Fibroblast of peridontal ligament (primary cell): ENCODE measurements at regions not wholly inside any gene's neighbourhood (a gene's known extent, or its start where the extent isn't known, plus 50 kb on each side); places are given as distances from the start of the nearest gene placed in this dataset.
"Not testable (repeated sequence)": the region's sequence is repeated elsewhere in the genome, so short reads cannot be mapped to it uniquely, and the experiment has no call there.

ENCODE experiments used
- DNase-seq: peaks from one replicate; pipeline ENCODE4 v3.0.0-alpha.2; 2010; ENCODE audit errors: extremely low read depth

DNA sequence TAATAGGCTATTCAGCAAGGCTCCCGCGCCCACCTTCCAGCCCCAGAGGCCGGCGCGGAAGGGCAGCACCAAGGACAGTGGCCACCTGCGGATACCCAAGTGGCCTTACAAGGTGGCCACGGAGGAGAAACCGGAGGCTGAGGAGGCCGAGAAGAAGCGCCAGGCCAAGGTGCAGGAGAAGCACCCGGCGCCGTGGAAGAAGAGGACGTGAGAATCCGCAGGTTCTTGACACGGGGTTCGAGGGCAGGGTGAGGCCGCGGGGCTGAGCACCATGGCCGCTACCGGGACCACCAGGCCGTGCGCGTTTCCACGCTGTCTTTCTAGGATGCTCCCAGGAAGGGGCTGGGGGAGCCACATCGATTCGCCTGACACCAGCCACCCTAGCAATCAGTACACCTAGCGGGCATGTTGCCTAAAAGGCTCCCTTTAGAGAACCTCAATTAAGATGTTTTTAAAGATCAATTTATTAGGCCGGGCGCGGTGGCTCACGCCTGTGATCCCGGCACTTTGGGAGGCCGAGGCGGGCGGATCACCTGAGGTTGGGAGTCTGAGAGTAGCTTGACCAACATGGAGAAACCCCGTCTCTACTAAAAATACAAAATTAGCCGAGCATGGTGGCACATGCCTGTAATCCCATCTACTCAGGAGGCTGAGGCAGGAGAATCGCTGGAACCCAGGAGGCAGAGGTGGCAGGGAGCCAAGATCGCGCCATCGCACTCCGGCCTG, 134.3 kb upstream of the OR4C13 start:
- not testable (repeated sequence) for DNase-seq

DNA sequence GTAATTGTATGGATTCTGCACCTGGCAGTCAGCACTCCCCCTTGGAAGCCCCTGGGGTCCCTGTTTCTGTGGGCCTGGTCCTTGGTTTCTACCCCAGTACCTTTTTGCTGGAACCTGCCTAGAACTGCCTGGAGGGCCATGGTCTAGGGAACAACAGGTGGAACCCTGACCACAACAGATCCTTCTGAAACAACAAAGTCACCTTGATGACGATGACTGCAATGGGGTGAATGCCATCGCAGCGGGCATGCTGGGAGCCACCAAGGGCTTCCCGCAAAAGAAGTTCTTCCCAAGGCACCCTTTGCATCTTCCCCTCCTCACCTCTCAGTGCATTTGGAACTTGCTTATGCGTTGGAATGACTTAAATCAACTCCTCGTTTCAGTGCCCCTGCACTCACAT, 129.0 kb upstream of the OR4C13 start:
- DNase-seq: not testable (repeated sequence)

GRCh38 chr11:49850541-49850940, 101.7 kb upstream of the OR4C13 start:
- DNase-seq: not testable (repeated sequence)

GRCh38 chr11:49851511-49851910, 100.7 kb upstream of the OR4C13 start:
- DNase-seq: no peak

DNA sequence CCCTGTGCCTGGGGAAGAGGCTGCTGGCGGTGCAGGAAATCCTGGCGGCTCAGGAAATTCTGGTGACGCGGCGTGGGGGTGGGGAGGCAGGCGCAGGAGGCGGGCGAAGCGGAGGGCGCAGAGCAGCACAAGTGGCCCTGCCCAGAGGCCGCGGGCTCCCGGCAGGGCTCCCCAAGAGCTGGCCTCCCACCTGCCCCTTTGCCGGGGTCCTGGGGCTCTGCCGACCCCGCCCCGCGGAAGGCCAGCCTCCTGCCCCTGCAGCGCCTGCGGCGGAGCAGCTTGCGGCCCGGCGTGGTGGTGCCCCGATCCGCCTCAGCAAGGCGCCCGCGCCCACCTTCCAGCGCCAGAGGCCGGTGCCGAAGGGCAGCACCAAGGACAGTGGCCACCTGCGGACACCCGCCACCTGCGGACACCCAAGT, 100.2 kb upstream of the OR4C13 start:
- no peak for DNase-seq

- not testable (repeated sequence) for DNase-seq
These were observed 63.3 kb upstream of the OR4C13 start for GRCh38 chr11:49888875-49889274.

GRCh38 chr11:49891910-49892671, 60.1 kb upstream of the OR4C13 start:
- DNase-seq: not testable (repeated sequence)

DNA sequence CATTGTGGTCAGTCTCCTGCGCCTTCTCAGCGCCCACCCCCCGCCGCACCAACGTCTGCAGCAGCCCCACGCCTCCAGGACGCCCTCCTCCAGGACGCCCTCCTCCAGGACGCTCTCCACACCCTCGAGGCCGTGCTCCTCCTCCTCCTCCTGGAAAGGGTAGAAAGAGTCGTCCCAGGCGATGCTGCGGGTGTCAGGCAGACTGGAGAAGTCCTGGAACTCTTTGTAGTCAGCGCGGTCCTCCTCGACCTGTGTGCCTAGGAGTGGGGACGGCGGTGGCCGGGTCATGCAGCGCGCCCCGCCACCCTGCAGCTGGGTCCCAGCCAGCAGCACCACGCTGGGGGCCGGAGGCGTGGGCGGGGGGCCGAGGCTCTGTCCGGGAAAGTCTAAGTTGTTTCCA, 58.7 kb upstream of the OR4C13 start:
- not testable (repeated sequence) for DNase-seq
